ENCODE measurements at regions not wholly inside any gene's neighbourhood (a gene's known extent, or its start where the extent isn't known, plus 50 kb on each side); places are given as distances from the start of the nearest gene placed in this dataset.

- TF ChIP-seq POLR2AphosphoS5 (IDR thresholded peaks at IDR 0.05; ENCODE audit: low read depth, low read length) (no peak), POLR2A (IDR thresholded peaks at IDR 0.05; ENCODE audit: low read depth, low read length) (no peak), TAF1 (IDR thresholded peaks at IDR 0.05; ENCODE audit: borderline replicate concordance, low read depth, low read length) (no peak)
Measured at GRCh38 chr9:683509-684021, 157.9 kb upstream of the DMRT1 start.
